Spleen (tissue), 3 donors: ENCODE measurements at regions not wholly inside any gene's neighbourhood (a gene's known extent, or its start where the extent isn't known, plus 50 kb on each side); places are given as distances from the start of the nearest gene placed in this dataset.

Source experiments
- POLR2A ChIP-seq, 3 donors: fragments of 450-650 bp; IDR thresholded peaks; one replicate each; pipeline ENCODE4 v1.5.1; 2017; ENCODE audit warnings: antibody characterized with exemption in 3 of 3, mild to moderate bottlenecking in 1 of 3
- POLR2AphosphoS5 ChIP-seq, 3 donors: sonication (generic); formaldehyde crosslinking; IDR thresholded peaks; one replicate each; pipeline ENCODE4 v1.5.1; 2017; ENCODE audit warnings: antibody characterized with exemption in 3 of 3

- TF ChIP-seq POLR2A (IDR thresholded peaks at IDR 0.05) (no peak), POLR2AphosphoS5 (IDR thresholded peaks at IDR 0.05) (no peak)
These were observed 501.3 kb downstream of the BUD13 start for GRCh38 chr11:116271479-116271878.
